ENCODE measurements at regions not wholly inside any gene's neighbourhood (a gene's known extent, or its start where the extent isn't known, plus 50 kb on each side); places are given as distances from the start of the nearest gene placed in this dataset.

- no peaks in the 10 kb centered on the region for H3K9me3 ChIP-seq (ENCODE audit: control insufficient read depth in 3 of 3, low read length in 3 of 3)
- no peaks in the 10 kb centered on the region for H3K27me3 ChIP-seq (ENCODE audit: control insufficient read depth in 3 of 3, insufficient read depth in 3 of 3, low read length in 3 of 3)
- no peak overlapping the region for H3K4me3 ChIP-seq (ENCODE audit: low read length in 3 of 3)
- no peak overlapping the region for H3K9ac ChIP-seq (ENCODE audit: low read depth in 1 of 3, low read length in 3 of 3)
- no peaks in the 10 kb centered on the region for H3K36me3 ChIP-seq (ENCODE audit: control insufficient read depth in 3 of 3, insufficient read depth in 3 of 3, low read length in 3 of 3)
- no peaks in the 10 kb centered on the region for H3K4me1 ChIP-seq (ENCODE audit: control insufficient read depth in 3 of 3, insufficient read depth in 3 of 3, low read length in 3 of 3)
- H3K27ac ChIP-seq (ENCODE audit: low read depth, low read length), result no peak overlapping the region
These were observed 586.5 kb upstream of the NRG3 start for GRCh38 chr10:81288544-81288943.

GRCh38 chr10:81297292-81297691 is 577.7 kb upstream of the NRG3 start:
- no peak overlapping the region for H3K9ac ChIP-seq (ENCODE audit: low read depth in 1 of 3, low read length in 3 of 3)
- no peaks in the 10 kb centered on the region for H3K27me3 ChIP-seq (ENCODE audit: control insufficient read depth in 3 of 3, insufficient read depth in 3 of 3, low read length in 3 of 3)
- H3K4me3 ChIP-seq (ENCODE audit: low read length in 3 of 3), result no peak overlapping the region
- H3K27ac ChIP-seq (ENCODE audit: low read depth, low read length), result no peak overlapping the region
- H3K4me1 ChIP-seq (ENCODE audit: control insufficient read depth in 3 of 3, insufficient read depth in 3 of 3, low read length in 3 of 3), result no peaks in the 10 kb centered on the region
- H3K9me3 ChIP-seq (ENCODE audit: control insufficient read depth in 3 of 3, low read length in 3 of 3), result no peaks in the 10 kb centered on the region
- H3K36me3 ChIP-seq (ENCODE audit: control insufficient read depth in 3 of 3, insufficient read depth in 3 of 3, low read length in 3 of 3), result no peaks in the 10 kb centered on the region

- no peak overlapping the region for H3K27ac ChIP-seq (ENCODE audit: low read depth, low read length)
- H3K36me3 ChIP-seq (ENCODE audit: control insufficient read depth in 3 of 3, insufficient read depth in 3 of 3, low read length in 3 of 3), result no peaks in the 10 kb centered on the region
- H3K4me3 ChIP-seq (ENCODE audit: low read length in 3 of 3), result no peak overlapping the region
- no peaks in the 10 kb centered on the region for H3K27me3 ChIP-seq (ENCODE audit: control insufficient read depth in 3 of 3, insufficient read depth in 3 of 3, low read length in 3 of 3)
- H3K9me3 ChIP-seq (ENCODE audit: control insufficient read depth in 3 of 3, low read length in 3 of 3), result no peaks in the 10 kb centered on the region
- H3K9ac ChIP-seq (ENCODE audit: low read depth in 1 of 3, low read length in 3 of 3), result no peak overlapping the region
- H3K4me1 ChIP-seq (ENCODE audit: control insufficient read depth in 3 of 3, insufficient read depth in 3 of 3, low read length in 3 of 3), result no peaks in the 10 kb centered on the region
These were observed 571.3 kb upstream of the NRG3 start for GRCh38 chr10:81303656-81304055.

GRCh38 chr10:81306971-81307782 is 567.8 kb upstream of the NRG3 start:
- Histone ChIP-seq H3K9ac (ENCODE audit: low read depth in 1 of 3, low read length in 3 of 3) (no peak overlapping the region), H3K27ac (ENCODE audit: low read depth, low read length) (no peak overlapping the region), H3K27me3 (ENCODE audit: control insufficient read depth in 3 of 3, insufficient read depth in 3 of 3, low read length in 3 of 3) (no peaks in the 10 kb centered on the region), H3K4me3 (ENCODE audit: low read length in 3 of 3) (no peak overlapping the region), H3K4me1 (ENCODE audit: control insufficient read depth in 3 of 3, insufficient read depth in 3 of 3, low read length in 3 of 3) (no peaks in the 10 kb centered on the region), H3K36me3 (ENCODE audit: control insufficient read depth in 3 of 3, insufficient read depth in 3 of 3, low read length in 3 of 3) (no peaks in the 10 kb centered on the region), H3K9me3 (ENCODE audit: control insufficient read depth in 3 of 3, low read length in 3 of 3) (no peaks in the 10 kb centered on the region)

- Histone ChIP-seq H3K27ac (ENCODE audit: low read depth, low read length) (no peak overlapping the region), H3K36me3 (ENCODE audit: control insufficient read depth in 3 of 3, insufficient read depth in 3 of 3, low read length in 3 of 3) (no peaks in the 10 kb centered on the region), H3K27me3 (ENCODE audit: control insufficient read depth in 3 of 3, insufficient read depth in 3 of 3, low read length in 3 of 3) (no peaks in the 10 kb centered on the region), H3K4me3 (ENCODE audit: low read length in 3 of 3) (no peak overlapping the region), H3K4me1 (ENCODE audit: control insufficient read depth in 3 of 3, insufficient read depth in 3 of 3, low read length in 3 of 3) (no peaks in the 10 kb centered on the region), H3K9ac (ENCODE audit: low read depth in 1 of 3, low read length in 3 of 3) (no peak overlapping the region), H3K9me3 (ENCODE audit: control insufficient read depth in 3 of 3, low read length in 3 of 3) (no peaks in the 10 kb centered on the region)
These were observed 565.9 kb upstream of the NRG3 start for GRCh38 chr10:81309041-81309552.

- Histone ChIP-seq H3K9ac (ENCODE audit: low read depth in 1 of 3, low read length in 3 of 3) (no peak overlapping the region), H3K27ac (ENCODE audit: low read depth, low read length) (no peak overlapping the region), H3K27me3 (ENCODE audit: control insufficient read depth in 3 of 3, insufficient read depth in 3 of 3, low read length in 3 of 3) (no peaks in the 10 kb centered on the region), H3K9me3 (ENCODE audit: control insufficient read depth in 3 of 3, low read length in 3 of 3) (no peaks in the 10 kb centered on the region), H3K36me3 (ENCODE audit: control insufficient read depth in 3 of 3, insufficient read depth in 3 of 3, low read length in 3 of 3) (no peaks in the 10 kb centered on the region), H3K4me1 (ENCODE audit: control insufficient read depth in 3 of 3, insufficient read depth in 3 of 3, low read length in 3 of 3) (no peaks in the 10 kb centered on the region), H3K4me3 (ENCODE audit: low read length in 3 of 3) (no peak overlapping the region)
These were observed 560.5 kb upstream of the NRG3 start for GRCh38 chr10:81314471-81314870.

GRCh38 chr10:81315026-81315425 is 560.0 kb upstream of the NRG3 start:
- no peaks in the 10 kb centered on the region for H3K36me3 ChIP-seq (ENCODE audit: control insufficient read depth in 3 of 3, insufficient read depth in 3 of 3, low read length in 3 of 3)
- no peak overlapping the region for H3K27ac ChIP-seq (ENCODE audit: low read depth, low read length)
- no peak overlapping the region for H3K9ac ChIP-seq (ENCODE audit: low read depth in 1 of 3, low read length in 3 of 3)
- no peaks in the 10 kb centered on the region for H3K9me3 ChIP-seq (ENCODE audit: control insufficient read depth in 3 of 3, low read length in 3 of 3)
- H3K4me1 ChIP-seq (ENCODE audit: control insufficient read depth in 3 of 3, insufficient read depth in 3 of 3, low read length in 3 of 3), result no peaks in the 10 kb centered on the region
- H3K4me3 ChIP-seq (ENCODE audit: low read length in 3 of 3), result no peak overlapping the region
- no peaks in the 10 kb centered on the region for H3K27me3 ChIP-seq (ENCODE audit: control insufficient read depth in 3 of 3, insufficient read depth in 3 of 3, low read length in 3 of 3)

- Histone ChIP-seq H3K36me3 (ENCODE audit: control insufficient read depth in 3 of 3, insufficient read depth in 3 of 3, low read length in 3 of 3) (no peaks in the 10 kb centered on the region), H3K9me3 (ENCODE audit: control insufficient read depth in 3 of 3, low read length in 3 of 3) (no peaks in the 10 kb centered on the region), H3K4me1 (ENCODE audit: control insufficient read depth in 3 of 3, insufficient read depth in 3 of 3, low read length in 3 of 3) (no peaks in the 10 kb centered on the region), H3K4me3 (ENCODE audit: low read length in 3 of 3) (no peak overlapping the region), H3K27ac (ENCODE audit: low read depth, low read length) (no peak overlapping the region), H3K27me3 (ENCODE audit: control insufficient read depth in 3 of 3, insufficient read depth in 3 of 3, low read length in 3 of 3) (no peaks in the 10 kb centered on the region), H3K9ac (ENCODE audit: low read depth in 1 of 3, low read length in 3 of 3) (no peak overlapping the region)
These were observed 527.0 kb upstream of the NRG3 start for GRCh38 chr10:81348003-81348402.

GRCh38 chr10:81367132-81367531 is 507.9 kb upstream of the NRG3 start:
- Histone ChIP-seq H3K4me3 (ENCODE audit: low read length in 3 of 3) (no peak overlapping the region), H3K36me3 (ENCODE audit: control insufficient read depth in 3 of 3, insufficient read depth in 3 of 3, low read length in 3 of 3) (no peaks in the 10 kb centered on the region)

GRCh38 chr10:81386817-81387216 is 488.2 kb upstream of the NRG3 start:
- Histone ChIP-seq H3K36me3 (ENCODE audit: control insufficient read depth in 3 of 3, insufficient read depth in 3 of 3, low read length in 3 of 3) (no peaks in the 10 kb centered on the region), H3K9me3 (ENCODE audit: control insufficient read depth in 3 of 3, low read length in 3 of 3) (no peaks in the 10 kb centered on the region), H3K27me3 (ENCODE audit: control insufficient read depth in 3 of 3, insufficient read depth in 3 of 3, low read length in 3 of 3) (no peaks in the 10 kb centered on the region), H3K4me1 (ENCODE audit: control insufficient read depth in 3 of 3, insufficient read depth in 3 of 3, low read length in 3 of 3) (no peaks in the 10 kb centered on the region), H3K9ac (ENCODE audit: low read depth in 1 of 3, low read length in 3 of 3) (no peak overlapping the region), H3K4me3 (ENCODE audit: low read length in 3 of 3) (no peak overlapping the region), H3K27ac (ENCODE audit: low read depth, low read length) (no peak overlapping the region)

More at GRCh38 chr10:81367132-81367531, 507.9 kb upstream of the NRG3 start:
- H3K27me3 ChIP-seq (ENCODE audit: control insufficient read depth in 3 of 3, insufficient read depth in 3 of 3, low read length in 3 of 3), result no peaks in the 10 kb centered on the region
- H3K27ac ChIP-seq (ENCODE audit: low read depth, low read length), result no peak overlapping the region
- no peak overlapping the region for H3K9ac ChIP-seq (ENCODE audit: low read depth in 1 of 3, low read length in 3 of 3)
- no peaks in the 10 kb centered on the region for H3K4me1 ChIP-seq (ENCODE audit: control insufficient read depth in 3 of 3, insufficient read depth in 3 of 3, low read length in 3 of 3)
- H3K9me3 ChIP-seq (ENCODE audit: control insufficient read depth in 3 of 3, low read length in 3 of 3), result no peaks in the 10 kb centered on the region
